T-helper 2 cell treated with Interferon-gamma antibody and Interleukin-4, amounts not matched to agents 100 ng/mL and 5 ng/mL, for 36 hours (primary cell): ENCODE measurements at regions not wholly inside any gene's neighbourhood (a gene's known extent, or its start where the extent isn't known, plus 50 kb on each side); places are given as distances from the start of the nearest gene placed in this dataset.
"Not testable (repeated sequence)": the region's sequence is repeated elsewhere in the genome, so short reads cannot be mapped to it uniquely, and the experiment has no call there.

Experiments
- intact Hi-C: fragments of 100-400 bp; cut with micrococcal nuclease; formaldehyde crosslinking; loops from one replicate; pipeline ENCODE4 v1.15.1; 2023

- intact Hi-C loops: no loop called here
These were observed 623.5 kb downstream of the PRR16 start for GRCh38 chr5:121087560-121087959.

- intact Hi-C loops: no loop called here
These were observed 624.2 kb downstream of the PRR16 start for GRCh38 chr5:121088341-121088740.

DNA sequence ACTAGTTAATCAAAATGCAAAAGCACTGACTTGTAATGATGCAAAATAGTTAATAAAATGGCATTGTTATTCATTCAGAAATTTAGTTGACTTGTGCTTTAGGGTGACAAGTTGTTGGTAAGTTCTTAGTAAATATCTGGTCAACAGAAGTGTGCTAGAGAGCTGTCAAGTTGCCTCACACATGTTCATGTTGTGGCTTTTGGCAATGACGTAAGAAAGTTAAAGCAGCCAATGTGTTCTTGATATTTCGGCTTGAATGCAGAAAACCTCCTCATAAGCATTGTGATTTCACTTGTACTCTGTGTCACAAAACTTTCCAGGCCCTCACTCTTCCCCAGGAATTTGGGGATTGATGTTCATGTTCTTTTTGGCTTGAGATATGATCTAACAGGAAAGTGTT is 626.7 kb downstream of the PRR16 start:
- intact Hi-C loops: no loop called here

DNA sequence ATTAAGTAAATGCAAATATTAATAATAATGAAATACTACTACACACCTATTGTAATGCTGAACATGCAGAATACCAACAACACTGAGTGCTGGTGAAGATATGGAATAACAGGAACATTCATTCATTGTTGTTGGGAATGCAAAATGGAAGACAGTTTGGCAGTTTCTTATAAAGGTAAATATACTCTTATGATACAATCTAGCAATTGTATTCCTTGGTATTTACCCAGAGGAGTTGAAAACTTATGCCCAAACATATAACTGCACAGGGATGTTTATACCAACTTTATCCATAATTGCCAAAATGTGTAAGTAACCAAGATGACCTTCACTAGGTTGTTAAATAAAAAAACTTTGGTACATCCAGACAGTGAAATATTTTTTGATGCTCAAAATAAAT is 636.8 kb downstream of the PRR16 start:
- intact Hi-C loops: no loop called here

DNA sequence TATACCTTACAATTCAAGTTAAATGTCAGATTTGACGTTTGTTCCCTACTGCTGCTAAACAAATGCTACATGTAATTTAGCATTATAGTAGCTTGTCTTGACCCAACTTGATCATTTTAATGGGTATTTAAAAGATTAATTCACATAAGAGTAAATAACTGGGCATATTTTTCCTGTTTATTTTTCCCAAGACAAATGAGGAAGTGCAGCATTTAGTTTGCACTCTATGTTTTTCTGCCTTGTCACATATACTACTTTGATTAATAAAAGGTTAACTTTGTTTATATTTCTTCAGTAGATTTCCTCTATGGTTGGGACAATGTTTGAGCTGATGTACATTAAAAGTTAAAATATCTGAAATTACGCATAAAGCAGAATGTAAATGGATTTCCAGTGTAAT is 641.8 kb downstream of the PRR16 start:
- intact Hi-C loops: no loop called here

GRCh38 chr5:121106721-121107690 is 642.9 kb downstream of the PRR16 start:
- intact Hi-C loops: not testable (repeated sequence)

DNA sequence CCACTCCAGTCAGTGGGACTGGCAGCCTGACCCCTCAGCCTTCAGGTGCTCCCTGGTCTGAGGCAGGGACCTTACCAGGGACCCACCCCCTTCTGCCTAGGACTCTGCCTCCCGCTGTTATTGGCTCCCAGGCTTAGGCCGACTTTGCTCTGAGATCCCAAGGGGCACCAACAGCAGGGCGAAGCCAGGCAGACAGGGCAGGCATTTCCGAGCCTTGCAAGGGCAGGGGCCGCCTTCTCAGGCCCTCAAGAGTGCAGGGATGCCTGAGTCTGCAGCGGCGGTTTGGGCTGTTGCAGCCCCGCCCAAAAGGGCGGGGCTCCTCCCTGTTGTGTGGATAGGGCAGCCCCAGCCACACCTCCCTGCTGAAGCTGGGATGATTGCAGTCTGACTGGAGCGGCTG is 644.6 kb downstream of the PRR16 start:
- intact Hi-C loops: no loop called here

DNA sequence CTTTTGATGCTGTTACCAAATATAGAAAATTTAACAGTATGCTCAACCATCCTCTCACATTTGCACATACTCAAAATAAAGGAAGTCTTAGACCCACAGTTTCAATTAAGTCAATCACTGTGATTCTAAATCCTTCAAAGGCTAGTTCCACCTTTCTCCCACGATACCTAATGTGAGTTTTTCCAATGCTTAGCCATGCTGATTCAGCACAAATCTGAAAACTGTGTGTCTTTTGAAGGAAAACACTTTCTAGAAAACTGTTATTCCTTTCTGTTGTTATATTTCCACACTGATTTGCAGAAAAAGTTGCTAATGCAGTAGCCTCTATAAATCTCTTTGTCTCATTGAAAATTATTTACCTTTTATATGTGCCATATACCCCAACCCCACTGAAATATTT is 645.7 kb downstream of the PRR16 start:
- intact Hi-C loops: no loop called here

- intact Hi-C loops: no loop called here
These were observed 657.7 kb downstream of the PRR16 start for GRCh38 chr5:121121786-121122185.

GRCh38 chr5:121138495-121138907 is 674.4 kb downstream of the PRR16 start:
- intact Hi-C loops: no loop called here

- intact Hi-C loops: no loop called here
These were observed 674.9 kb downstream of the PRR16 start for GRCh38 chr5:121138952-121139351.

GRCh38 chr5:121144764-121145163 is 680.7 kb downstream of the PRR16 start:
- intact Hi-C loops: no loop called here

GRCh38 chr5:121151534-121151933 is 687.4 kb downstream of the PRR16 start:
- intact Hi-C loops: no loop called here

DNA sequence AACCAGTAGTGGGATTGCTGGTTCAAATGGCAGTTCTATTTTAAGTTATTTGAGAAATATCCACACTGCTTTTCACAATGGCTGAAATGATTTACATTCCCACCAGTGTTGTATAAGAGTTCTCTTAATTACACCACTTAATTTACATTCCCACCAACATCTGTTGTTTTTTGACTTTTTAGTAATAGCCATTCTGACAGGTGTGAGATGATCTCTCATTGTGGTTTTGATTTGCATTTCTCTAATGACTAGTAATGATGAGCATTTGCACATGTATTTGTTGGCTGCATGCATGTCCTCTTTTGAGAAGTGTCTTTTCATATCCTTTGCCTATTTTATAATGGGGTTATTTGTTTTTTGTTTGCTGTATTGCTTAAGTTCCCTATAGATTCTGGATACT is 688.3 kb downstream of the PRR16 start:
- intact Hi-C loops: no loop called here

DNA sequence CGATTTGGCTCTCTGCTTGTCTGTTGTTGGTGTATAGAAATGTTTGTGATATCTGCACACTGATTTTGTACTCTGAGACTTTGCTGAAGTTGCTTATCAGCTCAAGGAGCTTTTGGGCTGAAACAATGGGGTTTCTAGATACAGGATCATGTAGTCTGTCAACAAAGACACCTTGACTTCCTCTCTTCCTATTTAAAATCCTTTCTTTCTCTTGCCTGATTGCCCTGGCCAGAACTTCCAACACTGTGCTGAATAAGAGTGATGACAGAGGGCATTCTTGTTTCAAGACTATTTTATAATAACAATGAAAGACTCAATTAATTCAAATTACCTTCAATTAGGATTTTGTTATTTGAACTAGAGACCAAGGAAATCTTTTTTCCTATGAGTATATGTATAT is 692.5 kb downstream of the PRR16 start:
- intact Hi-C loops: no loop called here

DNA sequence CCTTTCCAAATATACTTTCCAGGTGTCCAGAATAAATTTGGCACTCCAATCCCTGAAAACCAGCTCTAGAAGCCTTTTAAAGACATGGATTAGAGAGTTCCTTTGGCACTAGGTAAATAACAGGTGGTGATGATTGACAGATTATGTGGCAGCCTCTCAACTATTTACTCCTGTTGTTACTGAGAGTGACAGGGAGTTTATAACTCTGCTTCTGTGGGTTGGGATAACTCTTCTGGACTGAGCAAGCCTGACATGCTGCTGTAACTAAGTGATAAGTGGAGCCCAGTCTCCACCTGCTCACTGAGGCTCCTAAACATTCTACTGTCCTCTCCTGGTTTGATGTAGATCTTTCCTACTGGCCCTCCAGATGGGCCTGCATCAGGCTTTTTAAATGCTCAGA is 693.2 kb upstream of the FTMT start:
- intact Hi-C loops: no loop called here

- intact Hi-C loops: no loop called here
These were observed 691.1 kb upstream of the FTMT start for GRCh38 chr5:121160591-121160990.

DNA sequence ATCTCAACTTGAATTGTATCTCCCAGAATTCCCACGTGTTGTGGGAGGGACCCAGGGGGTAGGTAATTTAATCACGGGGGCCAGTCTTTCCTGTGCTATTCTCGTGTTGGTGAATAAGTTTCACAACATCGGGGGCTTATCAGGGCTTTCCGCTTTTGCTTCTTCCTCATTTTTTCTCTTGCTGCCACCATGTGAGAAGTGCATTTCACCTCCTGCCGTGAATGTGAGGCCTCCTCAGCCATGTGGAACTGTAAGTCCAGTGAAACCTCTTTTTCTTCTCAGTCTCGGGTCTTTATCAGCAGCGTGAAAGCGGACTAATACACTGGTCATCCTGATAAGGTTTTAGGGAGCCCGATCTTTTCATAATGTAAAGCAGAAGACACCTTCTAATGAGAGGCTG is 687.0 kb upstream of the FTMT start:
- intact Hi-C loops: no loop called here

DNA sequence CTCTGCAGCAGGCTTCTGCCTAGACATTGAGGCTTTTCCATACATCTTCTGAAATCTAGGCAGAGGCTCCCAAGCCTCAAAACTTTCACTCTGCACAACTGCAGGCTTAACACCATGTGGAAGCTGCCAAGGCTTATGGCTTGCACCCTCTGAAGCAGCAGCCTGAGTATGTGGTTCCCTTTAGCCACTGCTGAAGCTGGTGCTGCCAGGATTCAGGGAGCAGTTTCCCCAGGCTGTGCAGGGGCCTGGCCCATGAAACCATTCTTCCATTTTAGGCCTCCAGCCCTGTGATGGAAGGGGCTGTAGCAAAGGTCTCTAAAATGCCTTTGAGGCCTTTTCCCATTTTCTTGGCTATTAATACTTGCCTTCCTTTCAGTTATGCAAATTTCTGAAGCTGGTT is 680.3 kb upstream of the FTMT start:
- intact Hi-C loops: no loop called here

- intact Hi-C loops: no loop called here
These were observed 679.8 kb upstream of the FTMT start for GRCh38 chr5:121171834-121172233.

- intact Hi-C loops: no loop called here
These were observed 677.3 kb upstream of the FTMT start for GRCh38 chr5:121174351-121174750.

DNA sequence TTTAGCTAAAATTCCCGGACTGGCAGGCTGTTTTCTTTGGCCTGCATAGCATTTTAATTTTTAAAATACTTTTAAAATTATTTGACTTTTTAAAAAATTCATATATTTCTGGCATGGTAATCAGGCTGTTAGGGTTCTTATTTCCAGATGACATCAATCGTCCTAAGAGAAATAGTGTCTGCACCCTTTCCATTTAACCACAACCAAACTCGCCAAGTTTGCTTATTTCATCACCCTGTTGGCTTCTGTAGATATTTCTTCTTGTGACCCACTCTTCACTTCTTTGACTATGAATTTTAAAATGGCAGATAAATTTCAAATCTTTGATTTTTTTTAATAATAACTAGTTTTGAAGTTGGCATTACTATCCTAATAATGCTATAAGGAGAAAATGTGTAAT is 675.7 kb upstream of the FTMT start:
- intact Hi-C loops: no loop called here

GRCh38 chr5:121182788-121183490 is 668.7 kb upstream of the FTMT start:
- intact Hi-C loops: no loop called here
